ENCODE measurements at regions not wholly inside any gene's neighbourhood (a gene's known extent, or its start where the extent isn't known, plus 50 kb on each side); places are given as distances from the start of the nearest gene placed in this dataset.

- intact Hi-C loops (cut with DNase I), result loop anchor here in 1 of 10 donors (10.0 kb wide), 1 partner anchor 112 kb away; no protein-coding TSS in a partner anchor
- Histone ChIP-seq H3K27me3 (no peaks in the 10 kb centered on the region), H3K36me3 (no peaks in the 10 kb centered on the region), H3K4me1 (peaks cover 0 to 15% (median 7%) of the 10 kb centered on the region in 12 donors), H3K4me3 (no peak overlapping the region), H3K9me3 (no peaks in the 10 kb centered on the region), H3K27ac (no peak overlapping the region)
- no peak for ATAC-seq
- 64 to 81% (median 74%) methylated on average over 1 of the region's 1 CpG for WGBS, 4 donors
- no peak for TF ChIP-seq POLR2A (IDR thresholded peaks at IDR 0.05)
- no peak for TF ChIP-seq CTCF (IDR thresholded peaks at IDR 0.05)
- DNase-seq, result no peak
Observed at GRCh38 chr9:38296807-38297206, 95.7 kb upstream of the ALDH1B1 start.

DNA sequence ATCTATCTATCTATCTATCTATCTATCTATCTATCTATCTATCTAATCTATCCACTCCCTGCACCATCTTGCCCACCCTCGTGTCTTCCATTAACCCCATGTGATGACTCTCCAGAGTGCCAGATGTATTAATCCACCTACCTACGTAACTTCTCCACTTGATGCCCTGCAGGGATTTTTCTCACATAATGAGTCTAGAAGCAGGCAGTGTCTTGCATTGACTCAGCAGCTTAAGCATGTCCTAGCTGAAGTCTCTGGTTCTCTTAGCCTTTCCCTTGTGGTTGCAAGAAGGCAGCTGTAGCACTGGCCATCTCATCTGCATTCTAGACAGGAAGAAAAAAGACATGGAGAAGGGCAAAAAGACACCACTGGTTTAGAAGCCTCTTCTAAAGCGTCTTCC, 96.7 kb upstream of the ALDH1B1 start:
- no peak for ATAC-seq
- intact Hi-C loops (cut with DNase I), result loop anchor here in 1 of 10 donors (10.0 kb wide), 1 partner anchor 111 kb away; no protein-coding TSS in a partner anchor
- peaks cover 0 to 15% (median 7%) of the 10 kb centered on the region in 12 donors for H3K4me1 ChIP-seq
- no peak for DNase-seq
- H3K36me3 ChIP-seq, result no peaks in the 10 kb centered on the region
- no peak for TF ChIP-seq CTCF (IDR thresholded peaks at IDR 0.05)
- TF ChIP-seq POLR2A (IDR thresholded peaks at IDR 0.05), result no peak
- peaks cover 0 to 3% (median 0%) of the 10 kb centered on the region in 12 donors for H3K9me3 ChIP-seq
- no peak overlapping the region for H3K4me3 ChIP-seq
- WGBS, 4 donors, result 80 to 89% (median 88%) methylated on average over 3 of the region's 3 CpGs
- H3K27me3 ChIP-seq, result no peaks in the 10 kb centered on the region
- no peak overlapping the region for H3K27ac ChIP-seq

DNA sequence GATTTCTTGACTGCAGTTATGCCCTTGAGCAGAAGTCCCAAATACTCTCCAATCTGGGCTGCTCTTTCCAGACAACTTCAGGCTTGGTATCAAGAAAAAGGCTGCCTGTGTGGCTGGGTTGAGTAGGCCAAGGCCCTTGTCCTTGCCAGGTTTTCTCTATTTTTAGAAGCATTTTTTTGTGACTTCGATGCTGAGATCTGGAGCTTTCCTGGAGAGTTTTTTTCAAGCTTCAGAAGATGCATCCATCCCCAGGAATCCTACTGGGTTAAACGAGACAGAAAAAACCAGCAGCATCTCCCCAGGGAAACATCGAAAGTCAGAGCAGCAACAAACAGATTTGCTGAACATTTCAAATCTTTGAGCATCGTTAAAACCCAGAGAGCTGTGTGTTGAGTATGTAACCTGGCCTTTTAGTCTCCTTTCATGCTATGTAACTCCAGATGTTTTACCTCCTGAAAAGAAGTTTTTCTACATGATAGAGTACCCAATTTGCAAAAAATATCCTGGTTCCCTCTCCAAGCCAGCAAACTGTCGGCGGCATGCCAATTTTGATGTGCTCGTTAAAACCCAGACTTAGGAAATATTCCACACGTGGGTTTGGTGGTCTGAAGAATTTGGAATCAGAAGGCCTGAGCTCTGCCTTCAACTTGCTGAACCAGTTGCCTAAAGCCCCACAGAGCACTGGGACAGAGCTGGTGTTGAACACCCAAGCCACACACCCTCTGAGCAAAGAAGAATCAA, 98.1 kb upstream of the ALDH1B1 start:
- DNase-seq, result no peak

More for the DNA sequence above, 98.1 kb upstream of the ALDH1B1 start:
- 51 to 59% (median 57%) methylated on average over 8 of the region's 8 CpGs for WGBS, 4 donors
- intact Hi-C loops (cut with DNase I), result loop anchor here in 1 of 10 donors (10.0 kb wide), 1 partner anchor 110 kb away; no protein-coding TSS in a partner anchor
- TF ChIP-seq POLR2A (IDR thresholded peaks at IDR 0.05) (no peak), CTCF (IDR thresholded peaks at IDR 0.05) (no peak)
- H3K9me3 ChIP-seq, result peaks cover 0 to 3% (median 0%) of the 10 kb centered on the region in 12 donors
- H3K4me3 ChIP-seq, result no peak overlapping the region
- H3K27ac ChIP-seq, result no peak overlapping the region
- ATAC-seq, result peak in 1 of 4 donors; percentile 40
- H3K27me3 ChIP-seq, result no peaks in the 10 kb centered on the region
- no peaks in the 10 kb centered on the region for H3K36me3 ChIP-seq
- H3K4me1 ChIP-seq, result peaks cover 0 to 15% (median 7%) of the 10 kb centered on the region in 12 donors
